NT2/D1 (cell line): ENCODE measurements at regions not wholly inside any gene's neighbourhood (a gene's known extent, or its start where the extent isn't known, plus 50 kb on each side); places are given as distances from the start of the nearest gene placed in this dataset.

Experiments used
- SUZ12 ChIP-seq: IDR thresholded peaks from 2 replicates; pipeline ENCODE4 v1.6.1; 2011; ENCODE audit not compliant: insufficient read length, insufficient read depth; ENCODE audit errors: extremely low read depth
- YY1 ChIP-seq: IDR thresholded peaks from 2 replicates; pipeline ENCODE4 v1.6.1; 2011; ENCODE audit not compliant: insufficient read length, insufficient read depth
- ZNF274 ChIP-seq: IDR thresholded peaks from 2 replicates; pipeline ENCODE4 v1.6.1; 2011; ENCODE audit warnings: mild to moderate bottlenecking, low read depth, low read length

GRCh38 chr10:129322933-129323820 lies 143.9 kb upstream of the MGMT start:
- TF ChIP-seq SUZ12 = no peak
- no peak for TF ChIP-seq YY1
- no peak for TF ChIP-seq ZNF274
